Mucosa of descending colon (tissue), 3 donors: ENCODE measurements at regions not wholly inside any gene's neighbourhood (a gene's known extent, or its start where the extent isn't known, plus 50 kb on each side); places are given as distances from the start of the nearest gene placed in this dataset.
"Not testable (repeated sequence)": the region's sequence is repeated elsewhere in the genome, so short reads cannot be mapped to it uniquely, and the experiment has no call there.

Experiments used
- ATAC-seq: fragments of 200-7000 bp; cut with Tn5 transposase; one replicate; pipeline ENCODE4 v1.9.1; 2020; ENCODE audit warnings: mild to moderate bottlenecking, moderate library complexity
- DNase-seq, 3 donors: peaks; one replicate each; pipeline ENCODE4 v3.0.0-alpha.2; 2020
- H3K36me3 ChIP-seq: fragments of 200-600 bp; one replicate; pipeline ENCODE4 v1.8.0; 2021; ENCODE audit warnings: low read depth, mild to moderate bottlenecking
- H3K4me1 ChIP-seq: fragments of 200-600 bp; one replicate; pipeline ENCODE4 v1.8.0; 2021; ENCODE audit warnings: low read depth, mild to moderate bottlenecking
- H3K4me3 ChIP-seq: fragments of 200-600 bp; one replicate; pipeline ENCODE4 v1.8.0; 2021; ENCODE audit warnings: mild to moderate bottlenecking
- H3K9me3 ChIP-seq: fragments of 200-600 bp; one replicate; pipeline ENCODE4 v1.8.0; 2021; ENCODE audit warnings: mild to moderate bottlenecking
- intact Hi-C, 2 donors: fragments of 100-400 bp; cut with DNase I in 1 of 2; cut with micrococcal nuclease in 1 of 2; formaldehyde crosslinking; loops; one replicate each; pipeline versions ENCODE4 v1.11.0 to v1.11.1; 2022; cut with DNase I, micrococcal nuclease
- TF ChIP-seq, protein P1 (sequence below): fragments of 200-600 bp; IDR thresholded peaks from one replicate; pipeline ENCODE4 v1.8.0; 2022; ENCODE audit warnings: antibody characterized with exemption, mild to moderate bottlenecking
- donor health status: DM: no; HTN: no; CAD: no; lungs with moderate emphysema.
- donor health status: DM: no; HTN: no; CAD: no.
- donor health status: DM: no; HTN: yes; CAD: no.

DNA sequence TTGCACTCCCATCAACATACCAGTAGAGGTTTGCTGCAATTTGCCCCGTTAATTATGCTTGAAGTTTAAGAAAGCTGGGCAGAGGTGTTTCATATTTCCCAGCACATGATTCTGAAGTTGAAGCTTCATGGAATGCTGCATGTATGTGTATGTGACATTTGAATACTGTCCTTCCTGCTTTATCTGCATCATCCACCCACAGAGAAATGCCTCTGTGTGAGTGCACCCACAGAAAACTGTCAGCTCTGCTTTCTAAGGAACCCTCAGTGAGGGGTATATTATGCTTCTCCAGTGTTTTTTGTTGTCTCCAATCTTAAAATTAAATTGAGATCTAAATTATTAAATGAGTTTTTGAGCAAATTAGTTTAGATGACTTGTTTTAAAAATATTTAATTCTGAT is 358.1 kb upstream of the PIK3R1 start:
- Histone ChIP-seq H3K36me3 (no peaks in the 10 kb centered on the region), H3K4me1 (no peaks in the 10 kb centered on the region), H3K4me3 (no peak overlapping the region), H3K9me3 (peaks cover 3% of the 10 kb centered on the region)
- DNase-seq (no peak), ATAC-seq (no peak)
- TF ChIP-seq, protein P1, sequence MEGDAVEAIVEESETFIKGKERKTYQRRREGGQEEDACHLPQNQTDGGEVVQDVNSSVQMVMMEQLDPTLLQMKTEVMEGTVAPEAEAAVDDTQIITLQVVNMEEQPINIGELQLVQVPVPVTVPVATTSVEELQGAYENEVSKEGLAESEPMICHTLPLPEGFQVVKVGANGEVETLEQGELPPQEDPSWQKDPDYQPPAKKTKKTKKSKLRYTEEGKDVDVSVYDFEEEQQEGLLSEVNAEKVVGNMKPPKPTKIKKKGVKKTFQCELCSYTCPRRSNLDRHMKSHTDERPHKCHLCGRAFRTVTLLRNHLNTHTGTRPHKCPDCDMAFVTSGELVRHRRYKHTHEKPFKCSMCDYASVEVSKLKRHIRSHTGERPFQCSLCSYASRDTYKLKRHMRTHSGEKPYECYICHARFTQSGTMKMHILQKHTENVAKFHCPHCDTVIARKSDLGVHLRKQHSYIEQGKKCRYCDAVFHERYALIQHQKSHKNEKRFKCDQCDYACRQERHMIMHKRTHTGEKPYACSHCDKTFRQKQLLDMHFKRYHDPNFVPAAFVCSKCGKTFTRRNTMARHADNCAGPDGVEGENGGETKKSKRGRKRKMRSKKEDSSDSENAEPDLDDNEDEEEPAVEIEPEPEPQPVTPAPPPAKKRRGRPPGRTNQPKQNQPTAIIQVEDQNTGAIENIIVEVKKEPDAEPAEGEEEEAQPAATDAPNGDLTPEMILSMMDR: no peak
- intact Hi-C loops: no loop called here

DNA sequence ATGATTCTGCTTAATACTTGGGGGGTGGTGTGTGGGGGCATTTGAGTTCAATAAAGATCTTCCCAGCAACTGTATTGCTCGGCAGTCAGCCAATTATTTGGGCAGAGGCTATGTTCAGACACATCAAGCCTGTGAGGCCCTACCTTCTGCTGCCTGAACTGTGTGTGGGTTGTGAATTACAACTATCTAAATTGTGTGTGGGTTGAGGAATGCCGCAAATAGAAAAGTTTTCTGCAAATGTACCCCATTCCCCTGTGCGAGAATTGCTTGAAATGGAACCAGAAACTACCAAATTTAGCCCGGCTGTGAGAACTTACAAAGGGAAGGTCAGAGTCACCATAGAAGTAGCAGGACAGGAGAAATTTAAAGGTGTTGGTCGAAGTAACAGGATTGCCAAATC is 360.0 kb upstream of the PIK3R1 start:
- TF ChIP-seq, protein P1: no peak
- ATAC-seq (no peak), DNase-seq (no peak)
- H3K4me1 ChIP-seq: no peaks in the 10 kb centered on the region
- intact Hi-C loops: no loop called here
- H3K4me3 ChIP-seq: no peak overlapping the region
- peaks cover 3% of the 10 kb centered on the region for H3K9me3 ChIP-seq
- no peaks in the 10 kb centered on the region for H3K36me3 ChIP-seq

DNA sequence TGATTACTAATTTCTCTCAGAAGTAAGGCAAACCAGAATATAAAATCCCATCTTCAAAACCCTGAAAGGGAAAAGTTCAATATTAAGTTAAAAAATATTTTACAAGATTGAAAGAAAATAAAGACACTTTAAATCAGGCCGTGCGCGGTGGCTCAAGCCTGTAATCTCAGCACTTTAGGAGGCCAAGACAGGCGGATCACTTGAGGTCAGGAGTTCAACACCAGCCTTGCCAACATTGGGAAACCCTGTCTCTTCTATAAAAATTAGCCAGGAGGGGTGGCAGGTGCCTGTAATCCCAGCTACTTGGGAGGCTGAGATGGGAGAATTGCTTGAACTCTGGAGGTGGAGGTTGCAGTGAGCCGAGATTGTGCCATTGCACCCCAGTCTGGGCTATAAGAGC is 364.6 kb upstream of the PIK3R1 start:
- ATAC-seq, H3K4me3 ChIP-seq, intact Hi-C loops, DNase-seq, H3K36me3 ChIP-seq, H3K4me1 ChIP-seq, H3K9me3 ChIP-seq: not testable (repeated sequence)

DNA sequence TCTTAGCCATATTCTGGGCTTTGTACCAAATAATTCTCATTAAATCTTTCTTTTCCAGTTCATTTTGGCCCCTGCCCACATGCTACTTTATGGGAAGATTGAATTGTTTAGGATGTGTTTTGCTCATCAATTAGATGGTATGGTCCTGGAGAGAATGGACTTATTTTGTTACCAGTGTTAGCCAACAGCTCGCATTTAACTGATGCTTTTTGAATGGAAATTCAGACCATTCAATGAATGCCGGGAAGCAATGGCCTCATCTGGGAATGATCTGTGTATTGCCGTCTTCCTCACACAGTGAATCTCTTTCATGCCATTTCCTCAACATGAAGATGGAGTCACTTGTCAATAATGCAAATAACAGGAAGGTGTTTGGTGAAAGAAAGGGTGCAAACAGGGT is 370.6 kb upstream of the PIK3R1 start:
- intact Hi-C loops: no loop called here
- Histone ChIP-seq H3K36me3 (no peaks in the 10 kb centered on the region), H3K4me1 (no peaks in the 10 kb centered on the region), H3K9me3 (no peaks in the 10 kb centered on the region), H3K4me3 (no peak overlapping the region)
- TF ChIP-seq, protein P1: no peak
- ATAC-seq: no peak
- DNase-seq: no peak

DNA sequence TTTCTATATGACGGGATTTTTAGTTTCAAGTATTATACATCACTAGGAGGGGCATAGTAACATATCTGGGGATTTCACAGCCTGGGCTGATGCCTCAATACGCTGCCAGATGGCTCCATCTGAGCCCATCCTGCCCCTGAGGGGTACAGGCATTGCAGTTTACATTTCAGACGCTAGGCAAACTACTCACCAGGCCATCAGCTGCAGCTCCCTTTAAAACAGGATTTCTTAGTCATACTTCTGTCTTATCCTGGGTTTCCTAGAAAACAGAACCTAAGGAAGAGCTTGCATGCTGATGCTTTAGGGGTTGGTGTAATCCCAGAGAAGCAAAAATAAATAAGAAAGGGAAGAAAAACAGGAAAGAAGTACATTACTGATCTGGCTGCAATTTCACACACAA is 372.8 kb upstream of the PIK3R1 start:
- ATAC-seq: no peak
- no peaks in the 10 kb centered on the region for H3K4me1 ChIP-seq
- no peaks in the 10 kb centered on the region for H3K9me3 ChIP-seq
- intact Hi-C loops: no loop called here
- no peak for DNase-seq
- H3K36me3 ChIP-seq: no peaks in the 10 kb centered on the region
- H3K4me3 ChIP-seq: no peak overlapping the region
- TF ChIP-seq, protein P1: no peak

DNA sequence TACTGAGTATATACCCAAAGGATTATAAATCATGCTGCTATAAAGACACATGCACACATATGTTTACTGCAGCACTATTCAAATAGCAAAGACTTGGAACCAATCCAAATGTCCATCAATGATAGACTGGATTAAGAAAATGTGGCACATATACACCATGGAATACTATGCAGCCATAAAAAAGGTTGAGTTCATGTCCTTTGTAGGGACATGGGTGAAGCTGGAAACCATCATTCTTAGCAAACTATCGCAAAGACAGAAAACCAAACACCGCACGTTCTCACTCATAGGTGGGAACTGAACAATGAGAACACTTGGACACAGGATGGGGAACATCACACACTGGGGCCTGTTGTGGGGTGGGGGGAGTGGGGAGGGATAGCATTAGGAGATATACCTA is 378.3 kb upstream of the PIK3R1 start:
- ATAC-seq, intact Hi-C loops, DNase-seq, H3K4me3 ChIP-seq, H3K4me1 ChIP-seq, H3K36me3 ChIP-seq, H3K9me3 ChIP-seq: not testable (repeated sequence)

DNA sequence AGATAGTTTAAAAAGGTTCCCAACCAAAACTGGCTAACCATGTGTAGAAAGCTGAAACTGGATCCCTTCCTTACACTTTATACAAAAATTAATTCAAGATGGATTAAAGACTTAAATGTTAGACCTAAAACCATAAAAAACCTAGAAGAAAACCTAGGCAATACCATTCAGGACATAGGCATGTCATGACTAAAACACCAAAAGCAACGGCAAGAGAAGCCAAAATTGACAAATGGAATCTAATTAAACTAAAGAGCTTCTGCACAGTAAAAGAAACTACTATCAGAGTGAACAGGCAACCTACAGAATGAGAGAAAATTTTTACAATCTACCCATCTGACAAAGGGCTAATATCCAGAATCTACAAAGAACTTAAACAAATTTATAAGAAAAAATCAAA is 379.1 kb upstream of the PIK3R1 start:
- H3K36me3 ChIP-seq, DNase-seq, intact Hi-C loops, H3K4me1 ChIP-seq, H3K9me3 ChIP-seq, ATAC-seq, H3K4me3 ChIP-seq: not testable (repeated sequence)
